AG04449 (cell line): ENCODE measurements at regions not wholly inside any gene's neighbourhood (a gene's known extent, or its start where the extent isn't known, plus 50 kb on each side); places are given as distances from the start of the nearest gene placed in this dataset.

Experiments used
- CTCF ChIA-PET: fragments of 350-600 bp; formaldehyde crosslinking; extraction: SDS; loops from one replicate; lab custom pipeline; 2021; ENCODE audit warnings: antibody characterized with exemption; lab: Yijun Ruan, JAX
- POLR2A ChIA-PET: fragments of 400-600, 350-600 bp; formaldehyde crosslinking; extraction: SDS; loops from one replicate; lab custom pipeline; 2020; ENCODE audit warnings: antibody characterized with exemption, inconsistent platforms; lab: Yijun Ruan, JAX
- DNase-seq: peaks from one replicate; pipeline ENCODE4 v3.0.0-alpha.2; 2010; ENCODE audit warnings: low read depth, low spot score
- H3K4me3 ChIP-seq: 2 replicates; pipeline ENCODE4 v1.5.1; 2011; ENCODE audit warnings: low read depth, mild to moderate bottlenecking, control low read depth, low read length
- TF ChIP-seq, protein P1 (sequence below): IDR thresholded peaks from one replicate; pipeline ENCODE4 v1.5.1; 2011; ENCODE audit warnings: mild to moderate bottlenecking, moderate library complexity, low read length, control low read depth, inconsistent platforms; ENCODE audit not compliant: insufficient read depth; ENCODE audit errors: missing control alignments

DNA sequence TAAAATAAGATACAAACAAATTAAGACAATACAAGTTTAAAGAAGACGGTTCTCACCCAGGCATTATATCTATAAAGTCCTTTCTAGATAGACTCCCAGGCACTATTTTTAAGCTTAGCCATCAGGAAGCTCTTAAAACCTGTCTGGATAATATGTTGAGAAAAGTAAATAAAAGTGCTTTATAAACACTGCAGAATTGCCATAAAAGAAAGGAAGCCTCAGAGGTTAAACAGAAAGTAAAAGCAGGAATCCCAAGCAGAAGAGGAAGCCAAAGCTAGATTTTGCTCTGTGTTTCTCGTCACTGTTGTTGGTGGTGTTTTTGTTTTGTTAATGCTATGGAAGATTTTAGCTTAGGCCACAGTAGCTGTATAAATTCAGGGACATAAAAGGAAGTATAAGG is 1267.3 kb downstream of the PCDH19 start:
- TF ChIP-seq, protein P1, sequence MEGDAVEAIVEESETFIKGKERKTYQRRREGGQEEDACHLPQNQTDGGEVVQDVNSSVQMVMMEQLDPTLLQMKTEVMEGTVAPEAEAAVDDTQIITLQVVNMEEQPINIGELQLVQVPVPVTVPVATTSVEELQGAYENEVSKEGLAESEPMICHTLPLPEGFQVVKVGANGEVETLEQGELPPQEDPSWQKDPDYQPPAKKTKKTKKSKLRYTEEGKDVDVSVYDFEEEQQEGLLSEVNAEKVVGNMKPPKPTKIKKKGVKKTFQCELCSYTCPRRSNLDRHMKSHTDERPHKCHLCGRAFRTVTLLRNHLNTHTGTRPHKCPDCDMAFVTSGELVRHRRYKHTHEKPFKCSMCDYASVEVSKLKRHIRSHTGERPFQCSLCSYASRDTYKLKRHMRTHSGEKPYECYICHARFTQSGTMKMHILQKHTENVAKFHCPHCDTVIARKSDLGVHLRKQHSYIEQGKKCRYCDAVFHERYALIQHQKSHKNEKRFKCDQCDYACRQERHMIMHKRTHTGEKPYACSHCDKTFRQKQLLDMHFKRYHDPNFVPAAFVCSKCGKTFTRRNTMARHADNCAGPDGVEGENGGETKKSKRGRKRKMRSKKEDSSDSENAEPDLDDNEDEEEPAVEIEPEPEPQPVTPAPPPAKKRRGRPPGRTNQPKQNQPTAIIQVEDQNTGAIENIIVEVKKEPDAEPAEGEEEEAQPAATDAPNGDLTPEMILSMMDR, result no peak
- no peak overlapping the region for H3K4me3 ChIP-seq
- POLR2A ChIA-PET, result no interaction called here
- no peak for DNase-seq
- CTCF ChIA-PET, result no interaction called here

DNA sequence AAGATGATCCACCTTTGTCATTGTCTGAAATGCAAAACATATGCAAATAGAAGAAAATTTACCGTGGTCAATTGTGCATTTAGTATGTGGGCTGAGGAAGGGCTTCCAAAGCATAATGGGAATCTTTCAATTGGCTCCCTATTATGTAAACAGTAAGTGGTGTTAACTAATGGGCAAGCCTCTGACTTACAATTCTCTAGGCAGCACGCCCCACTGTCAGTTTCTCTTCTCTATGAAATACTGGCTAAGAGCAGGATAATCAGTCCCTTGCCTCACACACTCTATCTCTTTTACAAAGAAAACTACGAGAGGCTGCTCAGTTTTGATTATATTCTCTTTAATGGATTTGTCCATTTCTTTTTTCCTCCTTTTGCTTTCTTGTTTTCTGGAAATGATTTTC is 1272.6 kb downstream of the PCDH19 start:
- ChIA-PET CTCF (no interaction called here), POLR2A (no interaction called here)
- TF ChIP-seq, protein P1, result no peak

GRCh38 chrX:99117011-99117410 is 1293.1 kb downstream of the PCDH19 start:
- CTCF ChIA-PET, result no interaction called here
- TF ChIP-seq, protein P1, result no peak

More for the DNA sequence above, 1272.6 kb downstream of the PCDH19 start:
- H3K4me3 ChIP-seq, result no peak overlapping the region
- no peak for DNase-seq

DNA sequence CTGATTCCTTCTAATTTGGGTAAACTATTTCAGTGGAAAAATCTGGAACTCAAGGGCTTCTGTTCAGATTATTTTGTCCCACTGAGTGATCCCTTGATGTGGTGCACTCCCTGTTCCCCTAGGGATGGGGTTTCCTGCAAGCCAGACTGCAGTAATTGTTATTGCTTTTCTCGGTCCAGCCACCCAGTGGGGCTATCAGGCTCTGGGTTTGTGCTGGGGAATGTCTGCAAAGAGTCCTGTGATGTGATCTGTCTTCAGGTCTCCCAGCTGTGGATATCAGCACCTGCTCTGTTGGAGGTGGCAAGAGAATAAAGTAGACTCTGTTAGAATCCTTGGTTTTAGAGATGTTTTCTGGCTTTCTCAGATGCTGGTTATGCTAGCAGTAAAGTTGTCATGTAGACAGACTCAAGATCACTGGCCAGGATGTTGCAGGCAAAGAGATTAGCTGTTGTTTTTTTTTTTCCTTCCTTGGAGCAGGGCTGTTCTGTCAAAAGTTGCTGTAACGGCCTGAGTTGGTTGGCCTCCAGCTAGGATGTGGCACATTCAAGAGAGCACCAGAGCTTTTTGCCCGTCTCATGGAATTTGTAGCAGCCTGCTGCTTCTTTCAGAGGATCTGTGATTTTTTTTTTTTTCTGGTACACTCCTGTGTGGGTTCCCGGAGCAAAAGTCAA is 1314.0 kb downstream of the PCDH19 start:
- no peak for DNase-seq
- TF ChIP-seq, protein P1, result no peak
- POLR2A ChIA-PET, result no interaction called here
- CTCF ChIA-PET, result no interaction called here
- no peak overlapping the region for H3K4me3 ChIP-seq

More at GRCh38 chrX:99117011-99117410, 1293.1 kb downstream of the PCDH19 start:
- H3K4me3 ChIP-seq, result no peak overlapping the region
- DNase-seq, result no peak
- POLR2A ChIA-PET, result no interaction called here

- ChIA-PET CTCF (no interaction called here), POLR2A (no interaction called here)
- H3K4me3 ChIP-seq, result no peak overlapping the region
- TF ChIP-seq, protein P1, result no peak
- no peak for DNase-seq
These were observed 1318.6 kb downstream of the PCDH19 start for GRCh38 chrX:99091459-99091858.

- TF ChIP-seq, protein P1, result no peak
- H3K4me3 ChIP-seq, result no peak overlapping the region
- POLR2A ChIA-PET, result no interaction called here
- CTCF ChIA-PET, result no interaction called here
- DNase-seq, result no peak
These were observed 1331.8 kb downstream of the PCDH19 start for GRCh38 chrX:99078301-99078700.
